HG03095 (cell line): ENCODE measurements at regions not wholly inside any gene's neighbourhood (a gene's known extent, or its start where the extent isn't known, plus 50 kb on each side); places are given as distances from the start of the nearest gene placed in this dataset.
"Not testable (repeated sequence)": the region's sequence is repeated elsewhere in the genome, so short reads cannot be mapped to it uniquely, and the experiment has no call there.

ENCODE experiments used
- ATAC-seq: cut with Tn5 transposase; IDR thresholded peaks from one replicate; pipeline ENCODE4 v1.9.1; 2021; ENCODE audit warnings: moderate library complexity; ENCODE audit not compliant: unreplicated experiment

GRCh38 chr16:59164461-59164860 is 430.3 kb upstream of the GOT2 start:
- ATAC-seq, result no peak

GRCh38 chr16:59163371-59164055 is 429.4 kb upstream of the GOT2 start:
- ATAC-seq, result no peak

GRCh38 chr16:59161679-59162078 is 427.6 kb upstream of the GOT2 start:
- ATAC-seq, result no peak

- no peak for ATAC-seq
Measured at GRCh38 chr16:59154295-59154694, 420.2 kb upstream of the GOT2 start.

- ATAC-seq, result no peak
Measured at GRCh38 chr16:59148769-59149155, 414.6 kb upstream of the GOT2 start.

- no peak for ATAC-seq
Measured at GRCh38 chr16:59148056-59148768, 414.1 kb upstream of the GOT2 start.

- no peak for ATAC-seq
Measured at GRCh38 chr16:59146140-59146539, 412.0 kb upstream of the GOT2 start.

- no peak for ATAC-seq
Measured at GRCh38 chr16:59144841-59145240, 410.7 kb upstream of the GOT2 start.

- ATAC-seq, result no peak
Measured at GRCh38 chr16:59144326-59144725, 410.2 kb upstream of the GOT2 start.

GRCh38 chr16:59126486-59126885 is 392.4 kb upstream of the GOT2 start:
- ATAC-seq, result no peak

GRCh38 chr16:59124056-59124455 is 389.9 kb upstream of the GOT2 start:
- ATAC-seq, result no peak

GRCh38 chr16:59123479-59123878 is 389.4 kb upstream of the GOT2 start:
- no peak for ATAC-seq

- no peak for ATAC-seq
Measured at GRCh38 chr16:59122262-59122537, 388.1 kb upstream of the GOT2 start.

- no peak for ATAC-seq
Measured at GRCh38 chr16:59121411-59122261, 387.5 kb upstream of the GOT2 start.

GRCh38 chr16:59116744-59117143 is 382.6 kb upstream of the GOT2 start:
- no peak for ATAC-seq

GRCh38 chr16:59114790-59115189 is 380.7 kb upstream of the GOT2 start:
- ATAC-seq, result no peak

- no peak for ATAC-seq
Measured at GRCh38 chr16:59113004-59113670, 379.0 kb upstream of the GOT2 start.

- no peak for ATAC-seq
Measured at GRCh38 chr16:59111280-59111679, 377.2 kb upstream of the GOT2 start.

GRCh38 chr16:59108374-59108773 is 374.3 kb upstream of the GOT2 start:
- no peak for ATAC-seq

- ATAC-seq, result not testable (repeated sequence)
Measured at GRCh38 chr16:59096682-59097081, 362.6 kb upstream of the GOT2 start.

- no peak for ATAC-seq
Measured at GRCh38 chr16:59090541-59090940, 356.4 kb upstream of the GOT2 start.
